ENCODE measurements at regions not wholly inside any gene's neighbourhood (a gene's known extent, or its start where the extent isn't known, plus 50 kb on each side); places are given as distances from the start of the nearest gene placed in this dataset.

GRCh38 chr6:104477569-104477968 is 382.1 kb downstream of the HACE1 start:
- no peak for TF ChIP-seq CTCF (IDR thresholded peaks at IDR 0.05)
- no peak for TF ChIP-seq POLR2AphosphoS5 (IDR thresholded peaks at IDR 0.05)

All from esophagus muscularis mucosa (tissue), 3 donors.